ENCODE measurements at regions not wholly inside any gene's neighbourhood (a gene's known extent, or its start where the extent isn't known, plus 50 kb on each side); places are given as distances from the start of the nearest gene placed in this dataset.

DNA sequence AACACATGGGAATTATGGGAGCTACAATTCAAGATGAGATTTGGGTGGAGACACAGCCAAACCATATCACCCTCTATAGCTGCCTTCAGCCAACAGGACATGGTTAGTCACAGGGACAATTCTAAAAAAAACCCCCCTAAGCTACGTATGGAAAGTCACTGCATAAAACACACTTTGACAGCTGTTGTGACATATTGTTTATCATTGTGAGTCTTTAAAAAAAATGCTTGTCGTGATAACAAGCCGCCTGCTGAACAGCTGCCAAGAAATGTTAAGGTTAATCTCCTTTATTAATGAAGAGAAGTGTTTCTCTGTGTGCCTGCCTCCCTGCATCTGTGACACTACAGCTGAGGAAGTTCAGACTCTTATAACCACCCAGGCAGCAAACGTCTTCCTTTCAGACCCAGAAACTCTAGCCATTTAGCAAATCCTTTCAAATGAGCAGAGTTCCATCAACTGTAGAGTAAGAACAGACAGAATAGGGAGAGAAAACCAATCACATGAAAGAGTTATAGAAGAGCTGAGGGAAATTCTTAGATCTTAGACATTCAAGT, 1459.6 kb upstream of the TMEM132C start:
- DNase-seq: peak; percentile 29

GRCh38 chr12:126811391-126811790, 1455.6 kb upstream of the TMEM132C start:
- peak; percentile 39 for DNase-seq

DNA sequence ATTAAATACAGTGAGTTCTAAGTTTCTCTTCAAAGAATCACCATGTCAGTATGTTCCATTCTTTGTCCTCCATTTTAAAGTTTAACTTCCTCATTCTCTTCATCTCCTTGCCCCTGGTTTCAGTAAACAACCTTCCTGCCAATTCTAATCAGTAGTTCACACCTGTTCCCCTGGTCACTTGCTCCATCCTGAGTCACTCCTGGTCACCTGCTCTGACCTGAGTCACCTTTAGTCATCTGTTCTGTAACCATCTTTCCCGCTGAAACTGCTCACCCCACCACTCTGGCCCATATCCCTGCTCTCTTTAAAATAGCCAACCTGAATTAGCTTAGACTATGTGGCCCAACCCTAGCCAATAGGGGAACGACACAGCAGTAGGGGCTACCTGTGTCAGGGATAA, 1447.4 kb upstream of the TMEM132C start:
- no peak for DNase-seq

DNA sequence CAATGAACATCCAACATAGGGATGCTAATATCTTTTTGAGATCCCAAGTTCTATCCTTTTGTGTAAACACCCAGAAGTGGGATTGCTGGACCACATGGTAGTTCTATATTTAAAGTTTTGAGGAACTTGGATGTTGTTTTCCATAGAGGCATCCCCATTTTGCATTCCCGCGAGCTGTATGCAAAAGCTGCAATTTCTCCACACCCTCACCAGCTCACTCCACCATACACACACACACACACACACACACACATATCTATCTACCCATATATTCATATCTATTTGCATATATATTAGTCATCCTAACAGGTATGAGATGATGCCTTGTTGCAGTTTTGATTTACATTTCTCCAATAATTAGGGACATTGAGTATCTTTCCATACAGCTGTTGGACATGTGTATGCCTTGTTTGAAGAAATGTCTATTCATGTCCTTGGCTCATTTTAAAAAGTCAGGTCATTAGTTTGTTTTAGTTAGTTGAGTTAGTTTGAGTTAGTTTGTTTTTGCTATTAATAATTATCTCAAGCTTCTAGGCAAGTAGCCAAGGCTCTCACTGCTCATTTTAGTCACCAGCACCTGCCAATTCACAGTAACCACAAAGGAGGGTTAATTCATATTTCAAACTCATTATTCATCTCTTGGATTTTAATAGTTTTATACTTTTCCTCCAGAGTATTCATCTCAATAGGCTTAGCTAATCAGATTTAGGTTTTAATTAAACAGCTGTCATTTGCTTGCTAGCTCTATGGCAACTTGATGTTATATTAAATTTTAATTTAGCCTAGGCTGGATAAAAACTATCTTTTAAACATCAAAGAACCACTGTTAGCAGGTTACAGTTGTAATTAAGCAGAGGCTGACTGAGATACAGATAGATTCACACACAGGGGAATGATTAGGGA, 1435.9 kb upstream of the TMEM132C start:
- no peak for DNase-seq

DNA sequence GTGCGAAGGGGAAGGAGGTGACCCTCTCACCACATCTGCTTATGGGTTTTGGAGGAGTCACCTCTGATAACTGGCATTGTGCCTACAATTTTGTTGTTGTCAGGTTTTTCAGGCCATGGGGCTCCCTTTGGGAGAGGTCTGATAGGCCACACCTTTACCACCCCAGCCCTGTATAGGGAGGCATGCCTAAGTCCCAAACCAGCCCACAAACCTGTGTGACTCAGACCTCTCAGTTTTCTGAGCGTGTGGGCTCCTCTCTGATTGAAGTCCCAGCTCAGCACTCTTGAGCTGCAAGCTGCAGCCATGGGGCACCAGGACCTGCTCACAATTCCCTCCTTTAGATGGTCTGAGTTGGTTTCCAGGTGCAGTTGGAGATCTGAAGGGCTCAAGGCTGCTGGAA, 1429.3 kb upstream of the TMEM132C start:
- no peak for DNase-seq

GRCh38 chr12:126843915-126844669, 1422.9 kb upstream of the TMEM132C start:
- DNase-seq: no peak

DNA sequence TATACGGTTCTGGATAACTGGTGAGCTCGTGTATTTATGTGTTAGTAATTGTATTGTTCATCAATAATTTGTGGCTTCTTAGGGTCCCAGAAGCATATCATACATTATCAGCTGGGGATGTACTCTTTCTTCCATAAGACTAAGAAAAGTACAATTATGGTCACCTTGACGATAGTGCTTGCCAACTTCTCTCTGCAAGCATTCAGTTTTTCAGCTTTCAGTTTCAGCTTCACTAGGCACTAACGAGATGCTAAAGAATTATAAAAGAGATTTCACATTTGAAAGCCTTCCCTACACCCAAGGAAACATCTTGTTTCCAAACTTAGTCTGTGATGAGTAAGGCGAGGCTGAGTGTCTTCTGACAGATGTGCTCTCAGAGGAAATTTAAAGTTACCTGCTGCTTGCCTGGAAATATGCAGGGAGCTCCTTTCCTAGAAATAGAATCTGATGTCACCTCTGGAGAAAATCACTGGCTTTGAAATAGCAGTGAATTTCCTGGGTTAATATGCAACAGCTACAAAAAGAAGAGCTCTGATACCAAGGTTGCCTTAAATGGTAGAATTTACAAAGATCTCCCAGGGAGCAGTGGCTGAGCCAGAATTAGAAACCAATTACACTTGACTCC, 1419.9 kb upstream of the TMEM132C start:
- DNase-seq: no peak

- no peak for DNase-seq
These were observed 1411.2 kb upstream of the TMEM132C start for GRCh38 chr12:126855768-126856167.

GRCh38 chr12:126856958-126857357, 1410.0 kb upstream of the TMEM132C start:
- no peak for DNase-seq

DNA sequence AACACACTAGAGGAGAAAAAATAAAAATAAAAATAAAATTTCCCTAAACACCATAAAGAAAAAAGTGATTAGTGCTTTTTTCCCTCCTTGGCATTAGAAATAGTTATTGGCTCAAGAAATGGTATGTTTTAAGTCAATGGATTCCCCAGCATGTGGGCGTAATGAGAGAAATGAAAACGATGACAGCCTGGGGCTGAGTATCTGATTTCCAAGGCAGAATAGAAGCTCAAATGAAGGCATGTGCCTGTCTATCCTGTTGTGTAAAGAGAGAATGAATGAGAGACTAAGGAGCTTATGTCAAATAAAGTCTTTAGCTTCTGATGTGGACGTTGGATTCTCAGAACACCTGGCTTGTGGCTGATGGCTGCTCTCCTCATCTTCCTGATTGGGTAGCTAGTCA, 1408.4 kb upstream of the TMEM132C start:
- DNase-seq: no peak

DNA sequence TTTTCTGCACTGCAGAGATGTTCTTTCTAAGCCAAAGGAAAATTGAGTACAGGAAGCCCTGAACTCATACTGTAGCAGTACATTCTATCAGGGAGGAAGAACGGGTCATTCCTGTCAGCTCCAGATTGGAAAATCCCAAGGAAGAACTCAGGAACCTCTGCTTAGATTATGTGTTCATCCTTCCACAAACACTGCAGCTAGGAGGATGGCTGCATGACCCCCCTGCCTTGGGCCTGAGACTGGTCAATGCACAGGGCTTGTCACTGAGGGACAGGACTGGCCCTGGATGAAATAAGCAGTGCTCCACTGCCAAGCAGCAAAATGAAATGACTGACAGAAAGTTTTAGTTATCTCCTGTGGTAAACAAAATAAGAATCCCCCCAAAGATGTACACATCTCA, 1406.8 kb upstream of the TMEM132C start:
- no peak for DNase-seq

- no peak for DNase-seq
These were observed 1404.5 kb upstream of the TMEM132C start for GRCh38 chr12:126862500-126862899.

DNA sequence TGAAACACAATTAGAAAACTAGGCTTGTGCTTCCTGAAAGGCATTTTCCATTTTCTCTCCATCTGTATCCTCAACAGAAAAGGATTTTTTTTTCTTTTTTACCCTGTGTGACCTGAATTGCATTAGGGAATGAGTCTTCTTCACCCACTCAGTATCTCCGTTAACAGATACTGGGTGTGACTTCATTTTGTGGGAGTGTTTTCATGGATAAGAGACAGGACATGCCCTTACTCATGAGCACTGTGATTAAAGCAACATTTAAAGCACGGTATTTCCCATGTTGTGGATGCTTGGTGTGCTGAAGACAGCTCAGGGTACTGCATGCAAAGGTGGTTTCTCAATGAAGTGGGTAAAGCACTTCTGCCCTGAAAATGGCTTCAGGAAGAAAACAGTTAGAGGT, 1397.3 kb upstream of the TMEM132C start:
- peak; percentile 35 for DNase-seq

GRCh38 chr12:126873701-126874100, 1393.3 kb upstream of the TMEM132C start:
- no peak for DNase-seq

GRCh38 chr12:126874427-126875026, 1392.4 kb upstream of the TMEM132C start:
- DNase-seq: peak; percentile 82

DNA sequence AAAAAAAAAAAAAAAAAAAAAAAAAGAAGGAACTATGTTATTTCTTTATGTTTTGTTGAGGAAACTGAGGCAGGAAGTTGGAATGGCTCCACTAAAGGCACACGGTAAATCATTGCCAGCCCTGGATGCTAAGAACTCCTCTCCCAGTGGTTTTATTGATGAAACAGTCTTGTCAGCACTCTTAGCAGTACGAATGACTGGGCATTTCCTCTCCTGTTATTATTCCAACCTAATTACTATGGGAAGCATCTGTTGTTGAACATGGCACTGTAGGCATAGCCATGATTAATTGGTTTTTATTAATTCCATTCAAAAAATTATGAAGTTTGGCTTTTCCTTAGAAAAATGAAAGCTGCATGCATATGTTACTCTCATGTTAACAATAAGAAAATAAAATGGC, 1387.1 kb upstream of the TMEM132C start:
- no peak for DNase-seq

- peak; percentile 56 for DNase-seq
These were observed 1383.3 kb upstream of the TMEM132C start for GRCh38 chr12:126883697-126884096.

DNA sequence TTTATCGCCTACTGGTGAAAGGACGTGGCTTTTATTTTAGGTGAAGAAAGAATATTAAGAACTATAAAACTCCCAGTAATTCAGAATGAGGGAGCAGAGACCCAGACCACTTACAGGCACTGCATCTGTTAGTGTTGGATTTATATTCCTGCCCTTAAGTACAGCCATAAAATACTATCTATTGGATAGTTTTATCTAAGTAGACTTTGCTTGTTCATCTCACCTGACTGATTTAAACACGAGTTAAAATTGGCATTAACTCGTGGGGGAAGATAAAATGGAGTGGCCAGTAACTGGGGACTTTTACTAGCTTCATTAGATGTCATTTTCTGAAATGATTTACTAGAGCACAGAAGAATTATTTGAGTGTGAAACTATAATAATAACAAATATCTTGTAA, 1377.5 kb upstream of the TMEM132C start:
- DNase-seq: no peak

- no peak for DNase-seq
These were observed 1376.9 kb upstream of the TMEM132C start for GRCh38 chr12:126890097-126890496.

- no peak for DNase-seq
These were observed 1375.2 kb upstream of the TMEM132C start for GRCh38 chr12:126891789-126892188.

DNA sequence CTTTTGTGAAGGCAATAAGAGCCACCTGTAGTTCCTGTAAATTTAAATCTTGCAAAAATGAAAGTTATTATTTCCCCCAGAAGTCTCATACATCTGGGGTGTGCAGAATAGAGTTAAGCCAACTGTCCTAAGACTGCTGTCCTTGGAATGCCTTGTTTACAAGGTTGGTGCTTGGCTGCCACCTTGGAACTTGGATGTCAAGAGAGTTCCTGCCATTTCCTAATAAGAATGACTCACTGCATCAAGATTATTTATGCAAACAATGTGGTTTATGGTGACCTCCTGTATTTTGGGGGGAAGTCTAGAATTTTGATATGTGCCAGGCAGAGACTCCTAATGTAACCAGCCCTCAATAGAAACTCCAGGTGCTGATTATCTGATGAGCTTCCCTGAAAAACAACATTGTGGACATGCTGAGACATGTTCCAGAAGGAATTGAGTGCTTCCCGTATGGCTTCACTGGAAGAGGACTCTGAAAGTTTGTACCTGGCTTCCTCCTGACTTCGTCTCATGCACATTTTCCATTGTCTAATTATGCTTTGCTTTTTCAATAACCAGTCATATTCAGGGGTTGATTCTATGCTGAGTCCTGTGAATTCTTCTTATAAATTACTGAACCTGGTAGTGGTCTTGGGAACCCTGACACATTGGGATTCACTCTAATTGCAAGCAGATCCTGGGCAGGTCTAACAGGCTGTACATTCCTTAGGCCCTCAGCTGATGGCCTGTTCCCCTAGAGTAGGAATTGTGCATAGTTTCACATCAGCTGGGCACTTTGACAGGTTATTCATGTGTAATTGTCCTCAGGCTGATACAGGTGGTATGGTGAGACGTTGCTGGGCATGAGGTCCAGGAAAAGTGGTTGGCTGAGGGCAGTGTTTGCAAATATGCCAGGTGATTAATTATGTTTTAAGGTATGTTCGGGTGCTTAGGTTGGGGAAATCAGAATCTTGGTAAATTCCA, 1370.7 kb upstream of the TMEM132C start:
- no peak for DNase-seq

GRCh38 chr12:126897102-126897501, 1369.9 kb upstream of the TMEM132C start:
- DNase-seq: no peak

Data from retina (tissue), 1 donor.